GM21367 (cell line): ENCODE measurements at regions not wholly inside any gene's neighbourhood (a gene's known extent, or its start where the extent isn't known, plus 50 kb on each side); places are given as distances from the start of the nearest gene placed in this dataset.
"Not testable (repeated sequence)": the region's sequence is repeated elsewhere in the genome, so short reads cannot be mapped to it uniquely, and the experiment has no call there.

Experiments used
- ATAC-seq: cut with Tn5 transposase; IDR thresholded peaks from one replicate; pipeline ENCODE4 v1.9.1; 2021; ENCODE audit not compliant: unreplicated experiment

DNA sequence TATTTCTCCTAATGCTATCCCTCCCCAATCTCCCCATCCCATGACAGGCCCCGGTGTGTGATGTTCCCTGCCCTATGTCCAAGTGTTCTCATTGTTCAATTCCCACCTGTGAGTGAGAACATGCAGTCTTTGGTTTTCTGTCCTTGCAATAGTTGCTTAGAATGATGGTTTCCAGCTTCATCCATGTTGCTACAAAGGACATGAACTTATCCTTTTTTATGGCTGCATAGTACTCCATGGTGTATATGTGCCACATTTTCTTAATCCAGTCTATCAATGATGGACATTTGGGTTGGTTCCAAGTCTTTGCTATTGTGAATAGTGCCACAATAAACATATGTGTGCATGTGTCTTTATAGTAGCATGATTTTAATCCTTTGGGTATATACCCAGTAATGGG is 51.3 kb upstream of the RIOK2 start:
- ATAC-seq: not testable (repeated sequence)

- no peak for ATAC-seq
Observed at GRCh38 chr5:97242341-97242740, 59.3 kb upstream of the RIOK2 start.

DNA sequence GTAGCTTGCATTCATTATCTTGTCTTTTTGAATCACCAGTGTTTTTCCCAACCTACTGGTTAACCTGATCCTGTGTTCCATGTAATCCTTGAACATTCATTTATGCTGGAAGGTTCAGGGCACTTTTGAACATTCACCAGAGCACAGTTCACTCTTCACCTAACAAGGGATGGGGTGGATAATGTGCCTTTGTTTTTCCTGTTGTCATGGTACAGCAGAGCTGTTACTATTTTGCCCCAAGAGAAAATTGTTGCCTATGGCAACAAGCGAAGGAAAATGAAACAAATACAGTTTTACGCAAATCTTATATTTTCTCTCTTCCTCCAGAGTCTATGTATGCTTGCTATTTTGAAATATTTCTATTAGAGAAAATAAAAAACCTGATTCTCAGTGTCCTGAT is 60.3 kb upstream of the RIOK2 start:
- ATAC-seq: no peak

- no peak for ATAC-seq
Observed at GRCh38 chr5:97245386-97245785, 62.3 kb upstream of the RIOK2 start.

GRCh38 chr5:97250113-97250512 is 67.1 kb upstream of the RIOK2 start:
- ATAC-seq: no peak

DNA sequence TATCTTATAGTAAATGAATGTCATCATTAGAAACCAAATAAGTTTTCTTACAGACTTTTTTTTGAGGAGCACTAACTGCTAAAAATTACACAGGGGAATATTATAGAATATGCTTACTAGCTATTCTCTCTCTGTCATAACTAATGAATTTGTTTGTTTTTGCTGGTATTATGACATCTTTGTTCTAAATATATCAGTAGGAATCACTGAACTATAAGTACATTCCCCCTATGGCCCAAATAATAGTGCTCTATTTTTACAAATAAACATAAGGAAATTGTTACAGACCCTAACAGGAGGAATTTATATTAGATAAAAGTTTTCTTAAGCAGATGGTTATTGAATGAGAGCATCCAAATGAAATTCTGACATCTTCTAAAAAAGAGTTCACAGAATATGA is 83.0 kb upstream of the RIOK2 start:
- ATAC-seq: no peak

DNA sequence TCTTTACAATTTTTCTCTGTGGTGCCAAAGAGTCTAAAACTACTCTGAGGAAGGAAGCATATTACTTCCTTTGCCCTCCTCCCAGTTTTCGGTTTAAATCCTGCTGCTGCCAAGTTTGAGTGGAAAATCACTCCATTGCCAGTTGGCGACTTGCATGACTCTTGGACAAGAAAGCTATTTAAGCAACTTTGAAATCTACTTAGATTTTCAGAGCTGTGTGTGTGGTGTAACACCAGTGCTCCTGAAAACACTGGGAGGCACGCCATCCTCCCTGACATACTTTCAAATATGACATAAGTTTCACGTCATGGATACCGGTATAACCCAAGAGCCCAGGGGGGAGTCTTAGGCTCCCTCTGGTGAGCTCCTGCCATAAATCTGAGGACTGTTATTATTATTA is 83.5 kb upstream of the RIOK2 start:
- no peak for ATAC-seq

GRCh38 chr5:97267767-97268166 is 84.7 kb upstream of the RIOK2 start:
- no peak for ATAC-seq

GRCh38 chr5:97276474-97277120 is 93.5 kb upstream of the RIOK2 start:
- no peak for ATAC-seq

- no peak for ATAC-seq
Observed at GRCh38 chr5:97281257-97281656, 98.2 kb upstream of the RIOK2 start.

GRCh38 chr5:97297063-97297703 is 114.1 kb upstream of the RIOK2 start:
- ATAC-seq: peak; percentile 99

DNA sequence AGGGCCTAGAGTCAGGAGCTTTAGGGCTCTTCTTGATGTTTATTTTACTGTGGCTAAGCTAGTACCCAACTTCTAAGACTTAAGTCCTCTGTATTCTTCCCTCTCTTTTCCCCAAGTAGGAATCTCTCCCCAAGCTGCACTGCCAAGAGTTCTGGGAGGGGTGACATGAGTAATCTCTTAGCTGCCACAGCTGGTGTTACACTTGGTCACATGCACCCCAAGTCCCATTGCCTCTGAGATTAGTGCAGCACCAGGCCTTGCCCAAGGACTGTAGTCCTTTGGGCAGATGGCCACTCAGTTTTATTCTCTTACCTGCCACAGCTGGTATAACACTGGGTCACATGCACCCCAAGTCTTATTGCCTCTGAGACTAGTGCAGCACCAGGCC is 114.7 kb upstream of the RIOK2 start:
- ATAC-seq: no peak

- ATAC-seq: not testable (repeated sequence)
Observed at GRCh38 chr5:97301181-97301580, 118.1 kb upstream of the RIOK2 start.

- no peak for ATAC-seq
Observed at GRCh38 chr5:97338729-97339128, 155.7 kb upstream of the RIOK2 start.

DNA sequence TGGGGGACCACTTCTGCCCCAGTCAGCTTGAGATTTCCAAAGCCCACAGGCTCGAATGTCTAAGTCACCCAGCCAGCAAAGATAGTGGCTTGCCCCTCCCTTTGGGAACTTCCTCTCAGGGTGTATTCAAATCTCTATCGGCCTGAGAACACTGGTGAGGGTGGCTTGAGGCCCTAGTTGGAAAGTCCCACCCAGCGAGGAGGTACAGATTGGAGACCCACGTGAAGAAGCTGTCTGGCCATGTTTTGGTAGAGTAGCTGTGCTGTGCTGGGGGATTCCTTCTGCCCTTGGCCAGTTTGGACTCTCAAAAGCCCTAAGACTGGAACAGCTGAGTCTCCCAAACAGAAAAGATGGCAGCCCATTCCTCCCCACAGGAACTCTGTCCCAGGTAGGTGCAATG is 172.7 kb upstream of the RIOK2 start:
- peak; percentile 94 for ATAC-seq

DNA sequence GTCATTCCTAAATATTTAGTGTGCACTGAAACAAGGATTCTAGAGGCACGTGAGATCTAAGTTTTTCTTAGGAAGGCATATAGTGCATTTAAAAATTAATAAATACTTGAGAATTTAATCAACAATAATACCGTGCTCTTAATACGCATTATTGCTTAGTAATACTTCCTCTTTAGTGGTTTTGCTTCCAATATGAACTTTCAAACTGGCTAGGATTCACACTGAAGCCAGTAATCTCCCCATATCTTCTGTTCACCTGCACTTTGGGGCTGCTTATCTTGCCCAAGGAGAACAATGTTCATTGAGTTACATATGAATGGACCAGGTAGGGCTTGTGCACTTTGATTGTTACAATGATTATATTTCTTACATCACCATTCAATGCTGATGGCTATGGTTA is 180.5 kb upstream of the RIOK2 start:
- ATAC-seq: no peak

GRCh38 chr5:97364731-97365130 is 181.7 kb upstream of the RIOK2 start:
- no peak for ATAC-seq

DNA sequence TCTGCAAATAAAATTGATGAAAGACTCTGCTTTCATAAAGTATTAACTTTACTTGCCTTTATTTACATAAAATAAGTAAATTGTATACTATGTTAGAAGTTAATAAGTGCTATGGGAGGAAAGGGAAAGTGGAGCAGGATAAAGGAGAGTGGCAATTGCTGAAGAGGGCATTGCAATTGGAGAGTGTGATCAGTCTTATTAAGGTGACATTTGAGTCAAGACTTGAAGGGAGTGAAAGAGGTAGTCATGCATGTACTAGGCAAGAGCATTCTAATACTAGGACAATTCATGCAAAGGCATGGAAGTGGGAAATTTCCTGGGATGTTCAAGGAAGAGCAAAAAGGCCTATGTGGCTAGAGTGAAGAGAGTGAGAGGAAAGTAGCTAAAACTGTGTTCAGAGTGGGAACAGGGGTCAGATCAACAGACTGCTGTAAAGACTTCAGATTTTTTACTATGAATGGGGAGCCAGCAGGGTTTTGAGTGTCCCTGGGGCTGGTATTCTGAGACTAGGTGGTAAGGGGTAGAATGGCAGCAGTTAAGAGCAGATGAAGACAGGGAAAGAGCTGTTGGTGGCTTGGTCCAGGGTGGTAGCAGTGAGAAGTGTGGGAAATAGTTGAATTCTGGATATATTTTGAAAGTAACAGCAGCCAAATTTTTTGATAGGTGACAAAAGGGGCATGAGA is 182.3 kb upstream of the RIOK2 start:
- no peak for ATAC-seq

DNA sequence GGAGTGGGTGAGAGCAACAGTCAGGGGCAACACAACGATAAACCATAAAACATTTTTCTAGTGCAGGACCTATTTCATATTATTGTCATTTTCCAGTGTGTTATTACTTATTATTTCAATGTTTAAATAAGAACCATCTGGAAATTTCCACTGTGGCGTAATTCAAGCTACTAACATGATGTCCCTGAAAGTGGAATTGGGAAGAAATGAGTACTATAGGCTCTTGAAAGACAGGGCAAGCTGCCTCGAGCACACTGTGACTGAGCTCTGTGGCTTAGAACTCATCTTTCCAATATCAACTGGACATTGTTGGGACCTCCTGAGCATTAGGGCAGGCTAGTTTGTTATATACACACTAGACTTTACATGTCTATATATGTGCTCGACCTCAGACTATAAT is 182.9 kb upstream of the RIOK2 start:
- ATAC-seq: no peak

DNA sequence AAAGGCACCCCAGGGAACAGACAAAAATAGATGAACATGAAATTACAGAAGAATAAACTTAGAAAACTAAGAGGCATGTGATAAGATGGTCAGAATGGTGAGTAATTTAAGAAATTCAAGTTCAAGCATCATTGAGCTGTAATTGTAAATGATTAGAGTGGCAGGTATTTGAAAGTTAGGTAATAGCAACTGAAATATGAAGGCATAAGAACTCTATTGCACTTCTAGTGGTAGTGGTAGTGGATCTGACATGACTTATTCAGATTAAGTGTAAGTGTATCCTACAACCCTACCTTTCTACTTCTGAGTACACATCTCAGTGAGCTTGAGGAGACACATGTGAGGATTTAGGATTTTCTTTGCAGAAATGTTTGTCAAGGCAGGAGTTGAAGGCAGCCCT is 192.9 kb upstream of the RIOK2 start:
- no peak for ATAC-seq

DNA sequence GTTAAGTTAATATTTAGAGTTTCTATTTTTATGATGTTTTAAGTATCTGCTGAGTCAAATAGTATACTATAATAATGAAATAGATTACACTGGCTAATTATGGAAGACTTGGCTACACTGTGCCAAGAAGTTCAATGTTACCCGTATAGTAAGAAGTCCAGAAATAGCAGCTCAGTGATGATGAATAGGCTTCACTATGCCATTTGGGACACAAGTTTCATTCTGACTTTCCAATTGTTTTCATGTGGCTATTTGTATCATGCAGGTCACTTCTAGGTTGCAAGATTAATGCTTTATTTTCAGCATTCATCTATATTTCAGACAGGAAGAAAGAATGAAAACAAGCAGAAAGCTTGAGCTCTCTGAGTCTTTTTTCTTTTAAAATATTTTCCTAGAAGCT is 194.5 kb upstream of the RIOK2 start:
- no peak for ATAC-seq

DNA sequence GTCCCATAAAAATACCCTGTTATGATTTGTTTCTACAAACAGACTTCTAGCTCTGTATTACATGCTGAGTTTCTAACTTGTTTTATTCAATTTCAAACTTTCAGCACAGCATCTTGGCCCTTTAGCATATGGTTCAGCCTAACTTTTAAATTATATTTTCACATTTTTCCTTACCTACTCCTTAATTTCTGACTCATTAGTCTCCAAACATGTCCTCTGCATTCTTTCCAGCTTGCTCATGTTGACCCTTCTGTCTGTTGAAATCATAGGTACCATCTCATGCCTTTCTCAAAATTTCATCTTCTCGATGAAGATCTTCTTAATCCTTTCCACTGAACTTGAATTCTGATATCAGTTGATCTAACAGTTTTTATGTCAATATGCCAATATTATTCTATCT is 200.9 kb upstream of the RIOK2 start:
- ATAC-seq: no peak

DNA sequence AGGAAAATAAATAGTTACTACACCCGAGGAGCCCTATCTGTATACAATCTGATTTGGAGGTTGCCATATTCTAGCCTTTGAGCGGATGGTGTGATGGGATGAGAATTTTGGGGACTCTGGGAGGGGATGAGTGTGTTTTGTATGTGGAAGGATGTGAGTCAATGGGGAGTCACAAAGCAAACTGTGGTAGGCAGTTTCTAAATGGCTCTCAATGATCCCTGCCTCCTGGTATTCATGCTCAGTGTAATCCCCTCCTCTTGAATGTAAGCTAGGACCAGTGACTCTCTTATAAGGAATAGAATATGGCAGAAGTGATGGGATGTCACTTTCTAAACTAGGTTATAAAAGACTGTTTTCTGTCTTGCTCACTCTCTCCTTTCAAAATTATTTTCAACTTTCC is 205.7 kb upstream of the RIOK2 start:
- no peak for ATAC-seq
